Stimulated activated CD8-positive, alpha-beta memory T cell treated with anti-CD3 and anti-CD28 coated beads, Interleukin-4, amount 100 ng/mL, for 48 hours (primary cell): ENCODE measurements at regions not wholly inside any gene's neighbourhood (a gene's known extent, or its start where the extent isn't known, plus 50 kb on each side); places are given as distances from the start of the nearest gene placed in this dataset.
"Not testable (repeated sequence)": the region's sequence is repeated elsewhere in the genome, so short reads cannot be mapped to it uniquely, and the experiment has no call there.

Source experiments
- DNase-seq: peaks from one replicate; pipeline ENCODE4 v3.0.0-alpha.2; 2020

GRCh38 chr16:62805221-62805857 lies 769.1 kb upstream of the CDH8 start:
- no peak for DNase-seq

DNA sequence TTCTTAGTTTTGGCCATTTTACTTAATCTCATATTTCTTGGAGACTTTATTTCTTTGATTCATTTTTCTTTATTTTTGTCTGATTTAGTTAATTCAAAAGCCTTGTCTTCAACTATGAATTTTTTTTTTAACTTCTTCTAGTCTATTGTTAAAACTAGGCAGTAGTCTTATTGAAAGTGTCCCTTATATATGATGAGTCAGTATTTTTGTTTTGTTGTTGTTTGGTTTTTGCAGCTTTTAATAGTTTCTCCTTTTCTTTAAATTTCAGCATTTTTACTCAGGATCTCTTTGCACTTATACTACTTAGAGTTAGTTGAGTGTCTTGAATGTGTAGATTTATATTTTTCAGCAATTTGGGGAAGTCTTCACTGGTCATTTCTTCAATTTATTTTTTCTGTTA lies 758.5 kb upstream of the CDH8 start:
- DNase-seq = no peak

DNA sequence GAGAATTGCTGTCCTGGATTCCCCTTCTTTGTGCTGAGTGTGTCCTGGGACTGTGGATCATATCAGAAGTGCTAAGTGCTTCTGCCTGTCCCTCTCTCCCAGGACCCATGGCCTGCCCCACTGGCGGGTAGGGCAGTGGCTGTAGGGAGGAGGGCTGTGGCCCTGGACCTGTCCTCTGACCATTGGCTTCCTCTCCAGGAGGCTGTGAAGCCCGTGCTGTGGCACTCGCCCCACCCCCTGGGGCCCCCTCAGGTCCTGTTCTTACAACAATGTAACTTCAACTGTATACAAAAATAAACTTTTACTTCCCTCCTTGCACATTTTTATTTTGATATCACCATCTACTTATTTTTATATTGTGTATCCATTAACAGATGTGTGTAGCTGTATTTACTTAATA lies 743.8 kb upstream of the CDH8 start:
- DNase-seq = not testable (repeated sequence)

GRCh38 chr16:62764572-62764971 lies 728.3 kb upstream of the CDH8 start:
- no peak for DNase-seq

DNA sequence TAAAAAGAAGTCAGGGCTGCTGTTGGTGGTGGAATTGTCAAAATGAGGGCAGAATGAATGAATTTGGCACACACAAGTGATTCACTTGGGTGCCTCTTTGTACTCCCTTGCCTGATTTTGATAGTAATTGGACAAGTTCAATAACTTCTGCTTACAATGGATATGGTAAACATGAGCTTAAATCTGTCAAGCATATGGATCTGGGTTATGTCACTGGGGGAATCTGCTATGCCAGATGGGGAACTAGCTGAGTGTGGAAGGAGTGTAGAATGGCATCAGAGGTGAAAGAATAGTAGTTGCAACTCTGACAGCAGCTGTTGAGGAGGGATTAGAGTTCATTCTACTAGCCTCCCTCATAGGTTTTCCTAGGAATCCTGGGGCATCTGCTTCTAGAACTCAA lies 724.2 kb upstream of the CDH8 start:
- DNase-seq = no peak

GRCh38 chr16:62755938-62756337 lies 719.7 kb upstream of the CDH8 start:
- no peak for DNase-seq

DNA sequence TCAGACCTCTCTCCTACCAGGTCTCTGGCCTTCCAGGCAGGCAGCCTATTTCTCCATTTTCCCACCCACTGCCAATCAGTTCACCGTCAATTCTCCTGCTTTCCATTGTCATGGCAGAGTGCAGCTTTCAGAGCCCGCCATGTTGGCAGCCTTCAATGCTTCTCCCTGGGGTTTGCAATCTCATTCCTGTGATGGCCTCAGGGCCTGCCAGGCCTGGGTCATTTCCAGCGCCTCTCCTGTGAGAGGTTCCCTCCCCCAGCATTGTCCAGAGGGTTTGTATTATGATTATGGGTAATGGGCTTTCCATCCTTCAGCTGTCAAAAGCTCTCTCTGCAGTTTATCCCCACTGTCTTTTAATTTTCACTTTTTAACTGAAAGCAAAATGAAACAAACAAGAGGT lies 716.6 kb upstream of the CDH8 start:
- no peak for DNase-seq

- DNase-seq = no peak
These were observed 715.0 kb upstream of the CDH8 start for GRCh38 chr16:62751218-62751617.

DNA sequence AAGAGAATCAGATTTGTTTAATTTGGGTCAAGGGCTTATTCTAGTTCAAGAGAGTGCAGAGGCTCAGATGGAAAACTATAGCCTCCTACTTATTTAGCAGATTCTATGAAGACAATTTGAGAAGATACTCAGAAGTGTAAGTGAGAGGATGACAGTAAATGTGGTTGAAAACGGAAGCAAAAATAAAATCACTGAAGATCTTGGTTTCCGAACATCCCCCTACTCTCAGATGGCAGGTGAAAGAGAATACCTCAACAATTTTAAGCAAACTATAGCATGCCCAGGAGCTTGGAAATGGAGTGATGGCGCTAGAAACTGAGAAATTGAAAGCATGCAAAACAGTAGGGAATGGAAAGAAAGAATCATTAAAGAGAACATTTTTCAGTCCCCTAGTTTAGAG lies 705.5 kb upstream of the CDH8 start:
- no peak for DNase-seq

- no peak for DNase-seq
These were observed 702.6 kb upstream of the CDH8 start for GRCh38 chr16:62738666-62739460.

- DNase-seq = no peak
These were observed 695.9 kb upstream of the CDH8 start for GRCh38 chr16:62732092-62732491.

- DNase-seq = not testable (repeated sequence)
These were observed 688.5 kb upstream of the CDH8 start for GRCh38 chr16:62724670-62725269.

DNA sequence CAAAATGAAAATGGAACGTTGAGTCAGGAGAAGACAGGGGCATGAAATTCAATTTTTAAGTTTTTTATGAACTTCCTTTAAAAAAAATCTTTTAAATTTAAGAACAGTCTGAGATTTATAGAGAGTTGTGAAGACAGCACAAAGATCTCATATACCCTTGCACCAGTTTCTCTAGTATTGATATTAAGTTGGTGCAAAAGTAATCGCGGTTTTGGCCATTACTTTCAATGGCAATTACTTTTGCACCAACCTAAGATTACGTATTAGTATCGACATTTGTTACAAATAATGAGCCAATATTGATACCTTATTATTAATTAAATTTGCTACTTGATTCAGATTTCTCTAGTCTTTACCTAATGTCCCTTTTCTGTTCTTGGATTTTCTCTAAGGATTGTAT lies 684.4 kb upstream of the CDH8 start:
- no peak for DNase-seq

- DNase-seq = no peak
These were observed 680.8 kb upstream of the CDH8 start for GRCh38 chr16:62717026-62717425.

GRCh38 chr16:62715701-62716100 lies 679.5 kb upstream of the CDH8 start:
- no peak for DNase-seq

- no peak for DNase-seq
These were observed 676.3 kb upstream of the CDH8 start for GRCh38 chr16:62712566-62712965.

DNA sequence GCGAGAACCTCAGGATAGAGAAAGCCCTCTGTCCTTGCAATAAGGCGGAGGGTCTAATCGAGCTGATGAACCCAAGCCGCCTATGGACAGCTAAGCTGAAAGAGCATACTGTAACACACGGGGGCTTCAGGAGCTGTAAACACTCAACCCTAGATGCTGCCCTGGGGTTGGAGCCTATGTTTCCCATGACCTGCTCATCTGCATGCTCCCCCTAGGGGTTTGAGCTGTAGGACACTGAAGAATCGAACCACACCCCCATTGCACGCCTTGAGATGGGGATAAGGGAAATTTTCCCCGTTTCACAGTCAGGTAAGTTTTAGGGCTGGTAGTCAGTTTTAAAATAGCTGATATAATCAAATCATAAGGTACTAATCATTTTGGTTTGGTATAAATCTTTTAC lies 675.6 kb upstream of the CDH8 start:
- no peak for DNase-seq

DNA sequence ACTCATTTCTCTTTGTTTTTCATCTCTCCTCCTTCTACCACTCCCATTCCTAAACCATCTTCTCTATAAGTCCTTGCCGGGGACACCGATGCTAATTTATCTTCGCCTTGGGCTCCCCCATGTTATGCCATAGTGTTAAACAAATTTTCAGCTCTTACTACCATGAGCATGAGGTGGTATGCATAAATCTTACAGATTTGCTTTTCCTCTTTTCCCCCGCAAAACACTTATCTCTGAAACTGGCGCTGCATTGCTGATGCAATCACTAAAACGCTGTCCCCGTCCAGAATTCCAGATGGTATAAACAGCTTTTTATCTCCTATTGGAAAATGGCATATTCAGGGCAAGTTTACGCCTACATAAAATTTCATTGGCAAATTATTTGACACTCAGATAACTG lies 673.6 kb upstream of the CDH8 start:
- DNase-seq = no peak

GRCh38 chr16:62701426-62701825 lies 665.2 kb upstream of the CDH8 start:
- DNase-seq = no peak

GRCh38 chr16:62700426-62701294 lies 664.4 kb upstream of the CDH8 start:
- no peak for DNase-seq

- no peak for DNase-seq
These were observed 656.4 kb upstream of the CDH8 start for GRCh38 chr16:62692685-62693084.

DNA sequence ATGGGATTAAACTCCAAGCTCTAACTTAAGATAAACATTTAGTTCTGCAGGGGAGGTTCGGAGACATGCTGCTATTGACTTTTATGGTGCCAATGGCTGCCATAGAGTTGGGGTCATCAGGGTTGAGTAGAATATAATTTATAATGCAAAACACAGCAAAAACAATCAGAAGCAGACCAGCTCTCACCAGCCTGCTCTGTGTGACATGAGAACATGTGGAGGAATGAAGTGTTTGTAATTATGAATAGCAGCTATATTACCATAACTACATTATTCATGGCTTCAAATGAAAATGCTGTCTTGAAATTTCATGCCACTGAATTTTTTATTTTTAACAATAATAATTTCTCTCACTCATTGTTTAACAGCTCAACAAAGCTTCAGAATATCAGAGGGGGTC lies 645.6 kb upstream of the CDH8 start:
- DNase-seq = no peak

- DNase-seq = no peak
These were observed 642.6 kb upstream of the CDH8 start for GRCh38 chr16:62678796-62679195.
